SK-N-SH treated with all-trans-retinoic acid at 6 μM for 48 hours (cell line): ENCODE measurements at regions not wholly inside any gene's neighbourhood (a gene's known extent, or its start where the extent isn't known, plus 50 kb on each side); places are given as distances from the start of the nearest gene placed in this dataset.

ENCODE experiments used
- ATAC-seq: fragments of 200-7000 bp; cut with Tn5 transposase; 3 replicates; pipeline ENCODE4 v1.9.1; 2020; ENCODE audit warnings: mild to moderate bottlenecking, moderate library complexity
- CREB5 ChIP-seq: fragments of 250-450 bp; sonication (Bioruptor Pico); IDR thresholded peaks from 2 replicates; pipeline ENCODE4 v1.5.1; 2020; ENCODE audit warnings: low read depth, mild to moderate bottlenecking, moderate library complexity
- ESRRG ChIP-seq: fragments of 250-450 bp; sonication (Bioruptor Pico); IDR thresholded peaks from 2 replicates; pipeline ENCODE4 v1.6.1; 2021; ENCODE audit warnings: mild to moderate bottlenecking
- GLIS3 ChIP-seq: fragments of 250-450 bp; sonication (Bioruptor Pico); IDR thresholded peaks from 2 replicates; pipeline ENCODE4 v1.5.0; 2020; ENCODE audit warnings: mild to moderate bottlenecking, moderate library complexity
- OSR1 ChIP-seq: fragments of 250-450 bp; sonication (Bioruptor Pico); IDR thresholded peaks from 2 replicates; pipeline ENCODE4 v1.8.0; 2022; ENCODE audit warnings: moderate library complexity, mild to moderate bottlenecking, inconsistent platforms
- PPARA ChIP-seq: fragments of 250-450 bp; sonication (Bioruptor Pico); IDR thresholded peaks from 2 replicates; pipeline ENCODE4 v1.5.0; 2020; ENCODE audit warnings: mild to moderate bottlenecking, borderline replicate concordance
- RARB ChIP-seq: fragments of 250-450 bp; sonication (Bioruptor Pico); IDR thresholded peaks from 2 replicates; pipeline ENCODE4 v1.8.0; 2021; ENCODE audit warnings: mild to moderate bottlenecking, moderate library complexity
- SNAI2 ChIP-seq: fragments of 250-450 bp; sonication (Bioruptor Pico); IDR thresholded peaks from 2 replicates; pipeline ENCODE4 v1.5.0; 2020; ENCODE audit warnings: mild to moderate bottlenecking, moderate library complexity
- TCF4 ChIP-seq: fragments of 250-450 bp; sonication (Bioruptor Pico); IDR thresholded peaks from 2 replicates; pipeline ENCODE4 v1.8.0; 2021; ENCODE audit warnings: mild to moderate bottlenecking, moderate library complexity, borderline replicate concordance
- TOX ChIP-seq: fragments of 250-450 bp; sonication (Bioruptor Pico); IDR thresholded peaks from 2 replicates; pipeline ENCODE4 v1.8.0; 2021; ENCODE audit warnings: mild to moderate bottlenecking, moderate library complexity, borderline replicate concordance
- TSHZ2 ChIP-seq: fragments of 250-450 bp; sonication (Bioruptor Pico); IDR thresholded peaks from 2 replicates; pipeline ENCODE4 v1.5.0; 2020; ENCODE audit warnings: mild to moderate bottlenecking, moderate library complexity
- ZC3H10 ChIP-seq: fragments of 250-450 bp; sonication (Bioruptor Pico); IDR thresholded peaks from 2 replicates; pipeline ENCODE4 v1.5.1; 2021; ENCODE audit warnings: mild to moderate bottlenecking, moderate library complexity
- ZFP3 ChIP-seq: fragments of 250-450 bp; sonication (Bioruptor Pico); IDR thresholded peaks from 2 replicates; pipeline ENCODE4 v1.5.0; 2020; ENCODE audit warnings: mild to moderate bottlenecking, moderate library complexity
- ZFP30 ChIP-seq: fragments of 450-650 bp; formaldehyde crosslinking; IDR thresholded peaks from 2 replicates; pipeline ENCODE4 v1.5.0; 2022; ENCODE audit warnings: mild to moderate bottlenecking, moderate library complexity
- ZNF565 ChIP-seq: fragments of 450-650 bp; formaldehyde crosslinking; conservative IDR thresholded peaks from 2 replicates; pipeline ENCODE4 v1.5.0; 2020; ENCODE audit warnings: low read depth, mild to moderate bottlenecking, moderate library complexity
- ZNF70 ChIP-seq: fragments of 450-650 bp; formaldehyde crosslinking; IDR thresholded peaks from 2 replicates; pipeline ENCODE4 v1.5.0; 2020; ENCODE audit warnings: mild to moderate bottlenecking, moderate library complexity
- ZNF8 ChIP-seq: fragments of 450-650 bp; formaldehyde crosslinking; IDR thresholded peaks from 2 replicates; pipeline ENCODE4 v1.5.0; 2020; ENCODE audit warnings: mild to moderate bottlenecking, moderate library complexity
- TF ChIP-seq, protein P1 (sequence below): fragments of 250-450 bp; sonication (Bioruptor Pico); IDR thresholded peaks from 2 replicates; pipeline ENCODE4 v1.8.0; 2021; ENCODE audit warnings: low read depth, mild to moderate bottlenecking, moderate library complexity, borderline replicate concordance
- TF ChIP-seq, protein P2 (sequence below): fragments of 250-450 bp; sonication (Bioruptor Pico); IDR thresholded peaks from 2 replicates; pipeline ENCODE4 v1.8.0; 2020; ENCODE audit warnings: mild to moderate bottlenecking, moderate library complexity, borderline replicate concordance
- TF ChIP-seq, protein P3 (sequence below): fragments of 250-450 bp; sonication (Bioruptor Pico); IDR thresholded peaks from 2 replicates; pipeline ENCODE4 v1.5.1; 2021; ENCODE audit warnings: mild to moderate bottlenecking, moderate library complexity

DNA sequence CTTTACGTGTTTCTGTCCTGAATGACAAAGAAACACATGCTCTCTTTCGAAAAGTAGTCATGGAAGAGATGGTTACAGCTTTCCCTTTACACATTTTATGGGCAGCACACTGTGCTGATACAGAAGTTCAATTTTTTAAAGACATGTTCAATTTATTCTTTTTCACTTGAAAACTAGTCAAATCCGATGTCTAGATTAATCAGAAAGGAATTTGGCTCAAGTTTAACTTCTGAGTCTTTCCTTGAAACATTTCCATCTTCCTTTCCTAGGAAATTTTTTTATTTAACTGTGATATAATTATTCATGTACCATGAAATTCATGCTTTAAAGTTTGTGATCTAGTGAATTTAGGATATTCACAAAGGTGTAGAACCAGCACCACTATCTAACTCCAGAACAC lies 360.1 kb downstream of the TNS3 start:
- TF ChIP-seq TOX: no peak
- no peak for TF ChIP-seq ZNF8 (CRISPR knock-in tag)
- no peak for TF ChIP-seq PPARA
- TF ChIP-seq RARB (CRISPR knock-in tag): no peak
- TF ChIP-seq TSHZ2 (CRISPR knock-in tag): no peak
- TF ChIP-seq ESRRG (CRISPR knock-in tag): no peak
- no peak for TF ChIP-seq TCF4
- TF ChIP-seq, protein P1, sequence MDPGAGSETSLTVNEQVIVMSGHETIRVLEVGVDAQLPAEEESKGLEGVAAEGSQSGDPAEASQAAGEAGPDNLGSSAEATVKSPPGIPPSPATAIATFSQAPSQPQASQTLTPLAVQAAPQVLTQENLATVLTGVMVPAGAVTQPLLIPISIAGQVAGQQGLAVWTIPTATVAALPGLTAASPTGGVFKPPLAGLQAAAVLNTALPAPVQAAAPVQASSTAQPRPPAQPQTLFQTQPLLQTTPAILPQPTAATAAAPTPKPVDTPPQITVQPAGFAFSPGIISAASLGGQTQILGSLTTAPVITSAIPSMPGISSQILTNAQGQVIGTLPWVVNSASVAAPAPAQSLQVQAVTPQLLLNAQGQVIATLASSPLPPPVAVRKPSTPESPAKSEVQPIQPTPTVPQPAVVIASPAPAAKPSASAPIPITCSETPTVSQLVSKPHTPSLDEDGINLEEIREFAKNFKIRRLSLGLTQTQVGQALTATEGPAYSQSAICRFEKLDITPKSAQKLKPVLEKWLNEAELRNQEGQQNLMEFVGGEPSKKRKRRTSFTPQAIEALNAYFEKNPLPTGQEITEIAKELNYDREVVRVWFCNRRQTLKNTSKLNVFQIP (CRISPR knock-in tag): no peak
- TF ChIP-seq, protein P2, sequence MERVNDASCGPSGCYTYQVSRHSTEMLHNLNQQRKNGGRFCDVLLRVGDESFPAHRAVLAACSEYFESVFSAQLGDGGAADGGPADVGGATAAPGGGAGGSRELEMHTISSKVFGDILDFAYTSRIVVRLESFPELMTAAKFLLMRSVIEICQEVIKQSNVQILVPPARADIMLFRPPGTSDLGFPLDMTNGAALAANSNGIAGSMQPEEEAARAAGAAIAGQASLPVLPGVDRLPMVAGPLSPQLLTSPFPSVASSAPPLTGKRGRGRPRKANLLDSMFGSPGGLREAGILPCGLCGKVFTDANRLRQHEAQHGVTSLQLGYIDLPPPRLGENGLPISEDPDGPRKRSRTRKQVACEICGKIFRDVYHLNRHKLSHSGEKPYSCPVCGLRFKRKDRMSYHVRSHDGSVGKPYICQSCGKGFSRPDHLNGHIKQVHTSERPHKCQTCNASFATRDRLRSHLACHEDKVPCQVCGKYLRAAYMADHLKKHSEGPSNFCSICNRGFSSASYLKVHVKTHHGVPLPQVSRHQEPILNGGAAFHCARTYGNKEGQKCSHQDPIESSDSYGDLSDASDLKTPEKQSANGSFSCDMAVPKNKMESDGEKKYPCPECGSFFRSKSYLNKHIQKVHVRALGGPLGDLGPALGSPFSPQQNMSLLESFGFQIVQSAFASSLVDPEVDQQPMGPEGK (CRISPR knock-in tag): no peak
- no peak for ATAC-seq

DNA sequence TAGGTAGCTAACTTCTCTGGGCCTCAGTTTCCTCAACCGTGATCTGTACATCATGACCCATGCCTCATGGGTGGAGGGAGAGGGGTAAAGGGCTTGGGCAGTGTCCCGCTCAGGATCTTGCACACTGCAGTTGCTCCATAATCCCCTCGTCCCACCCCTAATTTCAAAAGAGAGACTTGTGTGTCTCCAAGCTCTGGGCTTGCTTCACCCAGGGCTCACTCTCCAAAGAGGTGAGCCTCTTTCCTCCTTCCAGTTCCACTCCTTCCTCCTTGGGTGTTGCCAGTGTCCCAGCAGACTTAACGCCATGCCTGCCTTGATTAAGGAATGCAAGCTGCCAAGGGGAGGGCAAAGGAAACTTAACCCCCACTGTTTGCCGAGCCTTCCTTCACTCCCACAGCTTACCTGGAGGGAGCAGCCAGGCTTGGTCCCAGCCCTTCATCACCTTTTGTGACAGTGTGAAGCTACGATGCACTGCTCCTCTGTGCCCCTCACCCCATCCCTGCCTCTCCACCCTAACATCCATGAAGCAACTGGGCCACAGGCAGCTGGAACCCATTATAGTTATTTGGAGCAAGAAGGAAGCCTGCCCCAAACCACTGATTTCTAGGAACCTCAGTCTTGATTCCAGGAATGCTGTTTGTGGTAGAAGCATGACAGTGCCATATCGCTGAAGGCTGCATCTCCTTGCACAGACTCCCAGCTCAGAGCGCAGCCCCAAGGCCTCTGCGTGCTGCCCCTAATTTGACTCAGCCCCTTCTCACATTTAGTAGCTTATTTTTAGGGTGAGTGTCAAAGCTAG lies 363.3 kb downstream of the TNS3 start:
- no peak for ATAC-seq
- TF ChIP-seq OSR1 (CRISPR knock-in tag) (no peak), ZNF70 (no peak), ZC3H10 (CRISPR knock-in tag) (no peak), RARB (CRISPR knock-in tag) (no peak), CREB5 (CRISPR knock-in tag) (no peak), TSHZ2 (CRISPR knock-in tag) (no peak), ZNF8 (CRISPR knock-in tag) (no peak), ZNF565 (CRISPR knock-in tag) (no peak), TCF4 (no peak), SNAI2 (CRISPR knock-in tag) (no peak), GLIS3 (no peak), ZFP30 (CRISPR knock-in tag) (no peak), ZFP3 (CRISPR knock-in tag) (no peak)
- TF ChIP-seq, protein P1 (CRISPR knock-in tag): no peak
- TF ChIP-seq, protein P2 (CRISPR knock-in tag): no peak
- TF ChIP-seq, protein P3, sequence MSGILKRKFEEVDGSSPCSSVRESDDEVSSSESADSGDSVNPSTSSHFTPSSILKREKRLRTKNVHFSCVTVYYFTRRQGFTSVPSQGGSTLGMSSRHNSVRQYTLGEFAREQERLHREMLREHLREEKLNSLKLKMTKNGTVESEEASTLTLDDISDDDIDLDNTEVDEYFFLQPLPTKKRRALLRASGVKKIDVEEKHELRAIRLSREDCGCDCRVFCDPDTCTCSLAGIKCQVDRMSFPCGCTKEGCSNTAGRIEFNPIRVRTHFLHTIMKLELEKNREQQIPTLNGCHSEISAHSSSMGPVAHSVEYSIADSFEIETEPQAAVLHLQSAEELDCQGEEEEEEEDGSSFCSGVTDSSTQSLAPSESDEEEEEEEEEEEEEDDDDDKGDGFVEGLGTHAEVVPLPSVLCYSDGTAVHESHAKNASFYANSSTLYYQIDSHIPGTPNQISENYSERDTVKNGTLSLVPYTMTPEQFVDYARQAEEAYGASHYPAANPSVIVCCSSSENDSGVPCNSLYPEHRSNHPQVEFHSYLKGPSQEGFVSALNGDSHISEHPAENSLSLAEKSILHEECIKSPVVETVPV (CRISPR knock-in tag): no peak
